ENCODE measurements at regions not wholly inside any gene's neighbourhood (a gene's known extent, or its start where the extent isn't known, plus 50 kb on each side); places are given as distances from the start of the nearest gene placed in this dataset.

GRCh38 chr2:18396329-18397010, 164.0 kb downstream of the RDH14 start:
- Mint-ChIP-seq H3K36me3 (no peaks in the 10 kb centered on the region), H3K4me3 (no peak overlapping the region), H3K9me3 (no peaks in the 10 kb centered on the region), H3K4me1 (no peaks in the 10 kb centered on the region), H3K27ac (no peak overlapping the region), H3K27me3 (no peaks in the 10 kb centered on the region)
- no peak for DNase-seq
- CTCF ChIA-PET = interaction anchor here (0.6 to 1.2 kb wide), 2 partner anchors 16 to 331 kb away, joined by 3 read pairs; no protein-coding TSS in a partner anchor

GRCh38 chr2:18395555-18395954, 164.9 kb downstream of the RDH14 start:
- Mint-ChIP-seq H3K4me3 (no peak overlapping the region), H3K27ac (no peak overlapping the region), H3K4me1 (no peaks in the 10 kb centered on the region), H3K9me3 (no peaks in the 10 kb centered on the region), H3K36me3 (no peaks in the 10 kb centered on the region), H3K27me3 (no peaks in the 10 kb centered on the region)
- CTCF ChIA-PET = interaction anchor here (1.2 kb wide), 1 partner anchor 15 kb away, joined by 3 read pairs; no protein-coding TSS in a partner anchor
- DNase-seq = no peak

GRCh38 chr2:18387441-18388206, 172.8 kb downstream of the RDH14 start:
- Mint-ChIP-seq H3K27me3 (no peaks in the 10 kb centered on the region), H3K9me3 (no peaks in the 10 kb centered on the region), H3K36me3 (no peaks in the 10 kb centered on the region), H3K4me1 (no peaks in the 10 kb centered on the region), H3K27ac (no peak overlapping the region), H3K4me3 (no peak overlapping the region)
- DNase-seq = peak; percentile 68
- CTCF ChIA-PET = interaction anchor here (0.7 to 1.8 kb wide), 6 partner anchors 8 to 1475 kb away, joined by 3 to 7 read pairs (median 3); no protein-coding TSS in a partner anchor

GRCh38 chr2:18384242-18384641, 176.2 kb downstream of the RDH14 start:
- Mint-ChIP-seq H3K4me3 (no peak overlapping the region), H3K36me3 (no peaks in the 10 kb centered on the region), H3K4me1 (no peaks in the 10 kb centered on the region), H3K27ac (no peak overlapping the region), H3K9me3 (no peaks in the 10 kb centered on the region), H3K27me3 (no peaks in the 10 kb centered on the region)
- no peak for DNase-seq
- CTCF ChIA-PET = interaction anchor here (1.5 kb wide), 1 partner anchor 8 kb away, joined by 4 read pairs; no protein-coding TSS in a partner anchor

- CTCF ChIA-PET = no interaction called here
- Mint-ChIP-seq H3K27me3 (no peaks in the 10 kb centered on the region), H3K4me1 (no peaks in the 10 kb centered on the region), H3K27ac (no peak overlapping the region), H3K36me3 (no peaks in the 10 kb centered on the region), H3K9me3 (no peaks in the 10 kb centered on the region), H3K4me3 (no peak overlapping the region)
- DNase-seq = no peak
These were observed 179.1 kb downstream of the RDH14 start for GRCh38 chr2:18381386-18381785.

GRCh38 chr2:18380321-18380720, 180.1 kb downstream of the RDH14 start:
- H3K4me1 Mint-ChIP-seq = no peaks in the 10 kb centered on the region
- H3K27me3 Mint-ChIP-seq = no peaks in the 10 kb centered on the region
- no peak overlapping the region for H3K27ac Mint-ChIP-seq
- DNase-seq = no peak
- H3K9me3 Mint-ChIP-seq = no peaks in the 10 kb centered on the region
- H3K36me3 Mint-ChIP-seq = no peaks in the 10 kb centered on the region
- CTCF ChIA-PET = interaction anchor here (0.7 to 2.4 kb wide), 2 partner anchors 8 to 16 kb away, joined by 3 to 7 read pairs; no protein-coding TSS in a partner anchor
- H3K4me3 Mint-ChIP-seq = no peak overlapping the region

- no peaks in the 10 kb centered on the region for H3K27me3 Mint-ChIP-seq
- no peak overlapping the region for H3K27ac Mint-ChIP-seq
- H3K9me3 Mint-ChIP-seq = no peaks in the 10 kb centered on the region
- CTCF ChIA-PET = interaction anchor here (0.7 to 2.4 kb wide), 2 partner anchors 9 to 16 kb away, joined by 3 to 7 read pairs; no protein-coding TSS in a partner anchor
- H3K36me3 Mint-ChIP-seq = no peaks in the 10 kb centered on the region
- no peaks in the 10 kb centered on the region for H3K4me1 Mint-ChIP-seq
- no peak for DNase-seq
- H3K4me3 Mint-ChIP-seq = no peak overlapping the region
These were observed 180.6 kb downstream of the RDH14 start for GRCh38 chr2:18379870-18380269.

GRCh38 chr2:18378020-18378653, 182.3 kb downstream of the RDH14 start:
- Mint-ChIP-seq H3K27me3 (no peaks in the 10 kb centered on the region), H3K4me1 (no peaks in the 10 kb centered on the region), H3K9me3 (no peaks in the 10 kb centered on the region), H3K4me3 (no peak overlapping the region), H3K36me3 (no peaks in the 10 kb centered on the region), H3K27ac (no peak overlapping the region)
- CTCF ChIA-PET = interaction anchor here (0.8 to 1.5 kb wide), 3 partner anchors 9 to 14 kb away, joined by 3 to 4 read pairs (median 3); no protein-coding TSS in a partner anchor
- peak; percentile 39 for DNase-seq

- H3K36me3 Mint-ChIP-seq = no peaks in the 10 kb centered on the region
- CTCF ChIA-PET = interaction anchor here (0.9 to 1.5 kb wide), 4 partner anchors 8 to 526 kb away, joined by 3 to 4 read pairs (median 3); no protein-coding TSS in a partner anchor
- no peaks in the 10 kb centered on the region for H3K27me3 Mint-ChIP-seq
These were observed 183.5 kb downstream of the RDH14 start for GRCh38 chr2:18376936-18377335.

GRCh38 chr2:18373664-18374063, 186.8 kb downstream of the RDH14 start:
- H3K4me1 Mint-ChIP-seq = no peaks in the 10 kb centered on the region
- no peak overlapping the region for H3K27ac Mint-ChIP-seq
- DNase-seq = no peak
- H3K27me3 Mint-ChIP-seq = no peaks in the 10 kb centered on the region
- H3K4me3 Mint-ChIP-seq = no peak overlapping the region
- H3K9me3 Mint-ChIP-seq = no peaks in the 10 kb centered on the region
- CTCF ChIA-PET = no interaction called here
- no peaks in the 10 kb centered on the region for H3K36me3 Mint-ChIP-seq

More at GRCh38 chr2:18376936-18377335, 183.5 kb downstream of the RDH14 start:
- Mint-ChIP-seq H3K9me3 (no peaks in the 10 kb centered on the region), H3K4me1 (no peaks in the 10 kb centered on the region), H3K27ac (no peak overlapping the region), H3K4me3 (no peak overlapping the region)
- no peak for DNase-seq

- Mint-ChIP-seq H3K27me3 (no peaks in the 10 kb centered on the region), H3K27ac (no peak overlapping the region), H3K9me3 (no peaks in the 10 kb centered on the region), H3K36me3 (no peaks in the 10 kb centered on the region), H3K4me3 (no peak overlapping the region), H3K4me1 (no peaks in the 10 kb centered on the region)
- no peak for DNase-seq
- CTCF ChIA-PET = no interaction called here
These were observed 187.4 kb downstream of the RDH14 start for GRCh38 chr2:18373081-18373480.

GRCh38 chr2:18372641-18373040, 187.8 kb downstream of the RDH14 start:
- Mint-ChIP-seq H3K4me3 (no peak overlapping the region), H3K9me3 (no peaks in the 10 kb centered on the region), H3K27me3 (no peaks in the 10 kb centered on the region), H3K27ac (no peak overlapping the region), H3K36me3 (no peaks in the 10 kb centered on the region), H3K4me1 (no peaks in the 10 kb centered on the region)
- no peak for DNase-seq
- CTCF ChIA-PET = no interaction called here

- H3K36me3 Mint-ChIP-seq = no peaks in the 10 kb centered on the region
- no peak overlapping the region for H3K27ac Mint-ChIP-seq
- H3K27me3 Mint-ChIP-seq = no peaks in the 10 kb centered on the region
- H3K4me1 Mint-ChIP-seq = no peaks in the 10 kb centered on the region
- CTCF ChIA-PET = no interaction called here
- no peak for DNase-seq
- H3K9me3 Mint-ChIP-seq = no peaks in the 10 kb centered on the region
- H3K4me3 Mint-ChIP-seq = no peak overlapping the region
These were observed 190.7 kb downstream of the RDH14 start for GRCh38 chr2:18369760-18370159.

- Mint-ChIP-seq H3K27me3 (no peaks in the 10 kb centered on the region), H3K4me1 (no peaks in the 10 kb centered on the region), H3K9me3 (no peaks in the 10 kb centered on the region), H3K36me3 (no peaks in the 10 kb centered on the region), H3K27ac (no peak overlapping the region), H3K4me3 (no peak overlapping the region)
- CTCF ChIA-PET = no interaction called here
- DNase-seq = no peak
These were observed 192.4 kb downstream of the RDH14 start for GRCh38 chr2:18368008-18368407.
